ENCODE measurements at regions not wholly inside any gene's neighbourhood (a gene's known extent, or its start where the extent isn't known, plus 50 kb on each side); places are given as distances from the start of the nearest gene placed in this dataset.

DNA sequence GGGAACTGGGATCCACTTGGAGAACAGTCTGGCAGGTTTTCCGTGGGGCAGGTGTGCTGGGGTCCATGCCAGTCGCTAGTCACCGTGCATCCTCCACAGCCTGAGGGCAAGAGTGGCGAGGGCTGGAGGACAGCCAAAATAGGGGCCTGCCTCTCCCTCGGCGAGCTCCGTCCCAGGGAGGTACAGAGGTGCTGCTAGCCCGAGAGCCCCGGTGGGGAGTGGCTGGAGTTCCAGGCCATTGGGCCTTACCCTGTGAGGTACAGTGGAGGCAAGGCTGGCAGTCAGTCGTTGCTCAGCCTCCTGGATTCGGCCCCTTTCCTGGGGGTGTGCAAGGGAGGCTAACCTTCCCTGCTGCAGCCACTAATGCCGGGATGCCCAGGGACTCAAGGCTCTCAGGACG, 406.6 kb downstream of the CMPK2 start:
- Histone ChIP-seq H3K4me1 (no peaks in the 10 kb centered on the region), H3K36me3 (no peaks in the 10 kb centered on the region), H3K27ac (no peak overlapping the region), H3K4me3 (no peak overlapping the region), H3K9me3 (no peaks in the 10 kb centered on the region), H3K27me3 (no peaks in the 10 kb centered on the region)
- intact Hi-C loops (cut with DNase I; ENCODE audit: low total_unique reads): no loop called here
- in situ Hi-C loops (cut with MboI; ENCODE audit: low sequenced_read_pairs in 4 of 4): no loop called here
- no peak for DNase-seq
- TF ChIP-seq POLR2A (IDR thresholded peaks at IDR 0.05): no peak
- TF ChIP-seq, protein P1, sequence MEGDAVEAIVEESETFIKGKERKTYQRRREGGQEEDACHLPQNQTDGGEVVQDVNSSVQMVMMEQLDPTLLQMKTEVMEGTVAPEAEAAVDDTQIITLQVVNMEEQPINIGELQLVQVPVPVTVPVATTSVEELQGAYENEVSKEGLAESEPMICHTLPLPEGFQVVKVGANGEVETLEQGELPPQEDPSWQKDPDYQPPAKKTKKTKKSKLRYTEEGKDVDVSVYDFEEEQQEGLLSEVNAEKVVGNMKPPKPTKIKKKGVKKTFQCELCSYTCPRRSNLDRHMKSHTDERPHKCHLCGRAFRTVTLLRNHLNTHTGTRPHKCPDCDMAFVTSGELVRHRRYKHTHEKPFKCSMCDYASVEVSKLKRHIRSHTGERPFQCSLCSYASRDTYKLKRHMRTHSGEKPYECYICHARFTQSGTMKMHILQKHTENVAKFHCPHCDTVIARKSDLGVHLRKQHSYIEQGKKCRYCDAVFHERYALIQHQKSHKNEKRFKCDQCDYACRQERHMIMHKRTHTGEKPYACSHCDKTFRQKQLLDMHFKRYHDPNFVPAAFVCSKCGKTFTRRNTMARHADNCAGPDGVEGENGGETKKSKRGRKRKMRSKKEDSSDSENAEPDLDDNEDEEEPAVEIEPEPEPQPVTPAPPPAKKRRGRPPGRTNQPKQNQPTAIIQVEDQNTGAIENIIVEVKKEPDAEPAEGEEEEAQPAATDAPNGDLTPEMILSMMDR (IDR thresholded peaks at IDR 0.05 in 4 of 5, conservative IDR thresholded peaks at IDR 0.05 in 1 of 5): no peak
- ATAC-seq: no peak

DNA sequence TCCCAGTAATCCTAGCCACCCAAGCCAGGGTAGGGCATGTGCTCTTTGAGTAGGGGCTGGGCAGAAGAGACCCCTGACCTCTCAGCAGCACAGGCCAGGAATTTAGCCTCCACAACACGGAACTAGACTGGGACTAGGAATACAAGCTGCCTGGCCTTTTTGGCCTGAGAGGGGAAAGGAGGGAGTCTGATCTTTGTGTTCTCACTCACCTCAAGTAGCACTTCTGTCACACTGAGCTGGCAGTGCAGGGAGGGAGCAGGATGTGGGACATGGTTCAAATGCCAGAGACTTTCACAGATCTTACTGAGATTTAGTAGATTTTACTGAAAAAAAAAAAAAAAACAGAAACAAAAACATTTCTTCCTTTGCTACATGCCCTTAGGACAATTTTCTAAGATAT, 395.2 kb downstream of the CMPK2 start:
- Histone ChIP-seq H3K27me3 (peaks cover 0 to 4% (median 0%) of the 10 kb centered on the region in 3 donors), H3K4me1 (no peaks in the 10 kb centered on the region), H3K9me3 (no peaks in the 10 kb centered on the region), H3K4me3 (no peak overlapping the region), H3K36me3 (no peaks in the 10 kb centered on the region), H3K27ac (no peak overlapping the region)
- intact Hi-C loops (cut with DNase I; ENCODE audit: low total_unique reads) (no loop called here), in situ Hi-C loops (cut with MboI; ENCODE audit: low sequenced_read_pairs in 4 of 4) (no loop called here)
- TF ChIP-seq POLR2A (IDR thresholded peaks at IDR 0.05): no peak
- TF ChIP-seq, protein P1 (IDR thresholded peaks at IDR 0.05 in 4 of 5, conservative IDR thresholded peaks at IDR 0.05 in 1 of 5): no peak
- DNase-seq (no peak), ATAC-seq (no peak)

DNA sequence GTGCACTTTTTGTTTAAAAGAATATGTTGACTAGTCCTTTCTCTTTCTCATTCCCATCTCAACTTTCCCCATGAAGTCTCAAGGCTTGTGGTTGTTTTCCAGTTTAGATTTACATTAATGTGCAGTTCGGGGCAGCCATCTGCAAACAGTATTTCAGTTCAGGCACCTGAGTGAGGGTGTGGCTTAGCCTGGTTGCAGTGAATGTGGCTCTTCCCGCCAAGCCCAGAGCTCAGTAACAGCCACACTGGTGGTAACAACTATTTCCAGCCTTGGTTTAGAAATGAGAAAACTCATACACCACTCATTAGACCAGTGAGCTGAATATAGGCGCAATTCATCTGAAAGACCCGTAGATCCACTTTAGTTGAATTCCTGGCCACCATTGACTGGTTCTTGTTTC, 394.3 kb downstream of the CMPK2 start:
- in situ Hi-C loops (cut with MboI; ENCODE audit: low sequenced_read_pairs in 4 of 4): no loop called here
- H3K27ac ChIP-seq: no peak overlapping the region
- no peak for ATAC-seq

DNA sequence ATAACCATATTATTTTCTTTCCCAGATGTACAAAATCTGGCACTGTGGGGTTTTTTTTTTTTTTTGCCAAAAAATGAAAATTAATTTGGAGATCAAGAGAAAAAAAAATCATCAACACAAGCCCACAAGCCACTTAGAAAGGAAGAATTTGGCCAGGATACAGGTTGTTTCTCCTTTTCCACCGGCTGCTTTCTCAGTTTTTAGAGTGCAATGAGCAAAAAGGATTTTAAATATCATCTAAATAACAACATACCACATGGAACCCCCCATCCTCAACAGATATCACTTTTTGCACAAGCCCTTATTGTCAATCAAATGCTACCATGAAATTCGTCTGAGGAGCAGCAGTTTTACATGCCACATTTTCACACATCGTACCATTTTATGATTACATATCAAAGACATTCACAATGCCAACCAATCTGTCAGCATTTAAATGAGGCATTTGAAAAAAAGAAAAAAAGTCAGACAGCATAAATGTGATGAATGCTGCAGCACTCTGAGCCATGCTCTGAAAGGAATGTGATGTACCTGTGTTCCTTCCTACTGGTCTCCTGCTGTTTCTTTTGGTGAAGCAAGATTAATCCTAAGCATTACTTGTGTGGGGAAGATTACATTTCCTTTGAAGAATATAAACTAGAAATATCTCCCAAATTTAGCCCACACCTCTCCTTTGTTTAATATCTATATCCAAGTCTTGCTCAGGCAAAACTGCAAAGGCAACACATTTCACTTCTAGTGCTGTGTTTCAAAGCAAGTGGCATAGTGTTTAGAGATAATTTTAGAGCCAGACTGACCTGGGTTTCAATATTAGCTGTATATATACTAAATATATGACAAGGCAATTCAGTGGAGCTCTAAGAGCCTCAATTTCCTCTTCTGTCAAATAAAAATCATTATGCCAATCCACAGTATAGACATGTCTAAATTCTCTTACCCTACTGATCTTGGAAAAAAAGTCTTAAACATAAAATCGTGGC, 391.3 kb downstream of the CMPK2 start:
- in situ Hi-C loops (cut with MboI; ENCODE audit: low sequenced_read_pairs in 4 of 4) (no loop called here), intact Hi-C loops (cut with DNase I; ENCODE audit: low total_unique reads) (no loop called here)
- H3K4me1 ChIP-seq: no peaks in the 10 kb centered on the region

More for the DNA sequence above, 394.3 kb downstream of the CMPK2 start:
- no peak for TF ChIP-seq POLR2A (IDR thresholded peaks at IDR 0.05)
- TF ChIP-seq, protein P1 (IDR thresholded peaks at IDR 0.05 in 4 of 5, conservative IDR thresholded peaks at IDR 0.05 in 1 of 5): no peak
- intact Hi-C loops (cut with DNase I; ENCODE audit: low total_unique reads): no loop called here
- H3K36me3 ChIP-seq: no peaks in the 10 kb centered on the region
- no peaks in the 10 kb centered on the region for H3K9me3 ChIP-seq
- peaks cover 0 to 4% (median 0%) of the 10 kb centered on the region in 3 donors for H3K27me3 ChIP-seq
- DNase-seq: no peak
- no peaks in the 10 kb centered on the region for H3K4me1 ChIP-seq
- no peak overlapping the region for H3K4me3 ChIP-seq

More for the DNA sequence above, 391.3 kb downstream of the CMPK2 start:
- Histone ChIP-seq H3K4me3 (no peak overlapping the region), H3K27ac (no peak overlapping the region), H3K27me3 (peaks cover 0 to 4% (median 0%) of the 10 kb centered on the region in 3 donors), H3K36me3 (no peaks in the 10 kb centered on the region), H3K9me3 (no peaks in the 10 kb centered on the region)
- no peak for ATAC-seq
- no peak for TF ChIP-seq POLR2A (IDR thresholded peaks at IDR 0.05)
- TF ChIP-seq, protein P1 (IDR thresholded peaks at IDR 0.05 in 4 of 5, conservative IDR thresholded peaks at IDR 0.05 in 1 of 5): no peak
- no peak for DNase-seq

All from gastrocnemius medialis (tissue), 4 donors.